ENCODE measurements at regions not wholly inside any gene's neighbourhood (a gene's known extent, or its start where the extent isn't known, plus 50 kb on each side); places are given as distances from the start of the nearest gene placed in this dataset. TPM values are rescaled to one million over a fixed set of nuclear protein-coding genes. Genes with fewer than 3 reads are reported as not detected.

Small RNAs in the stretch of these regions (small RNA-seq; reads per million reads assigned to genes)
- not detected for gene RPS27P20

Data from K562 (cell line).